DMS79 treated with DMSO at 0.1 percent for 48 hours (cell line): ENCODE measurements at regions not wholly inside any gene's neighbourhood (a gene's known extent, or its start where the extent isn't known, plus 50 kb on each side); places are given as distances from the start of the nearest gene placed in this dataset.

Experiments used
- DNase-seq: peaks from one replicate; lab custom pipeline; 2025; lab: John Stamatoyannopoulos, UW

DNA sequence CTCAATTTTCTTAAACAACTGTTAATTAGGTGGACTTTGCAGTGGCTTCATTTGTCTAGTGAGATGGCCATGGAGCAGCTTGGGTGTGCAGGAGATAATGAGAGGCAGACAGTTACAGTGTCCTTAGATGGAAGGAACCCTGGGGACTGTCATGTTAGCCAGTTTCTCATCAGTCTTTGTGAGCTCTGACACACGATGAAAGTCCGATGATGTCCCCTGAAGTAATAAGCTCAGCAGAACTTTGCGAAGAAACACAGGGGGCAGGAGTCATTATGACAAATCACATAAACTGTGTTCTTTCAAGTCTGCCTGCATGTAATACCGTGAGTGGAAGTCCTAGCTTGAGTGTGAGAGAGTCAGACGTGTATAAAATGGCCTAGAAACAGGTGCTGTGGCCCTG lies 201.8 kb downstream of the DRD1 start:
- DNase-seq, result no peak

DNA sequence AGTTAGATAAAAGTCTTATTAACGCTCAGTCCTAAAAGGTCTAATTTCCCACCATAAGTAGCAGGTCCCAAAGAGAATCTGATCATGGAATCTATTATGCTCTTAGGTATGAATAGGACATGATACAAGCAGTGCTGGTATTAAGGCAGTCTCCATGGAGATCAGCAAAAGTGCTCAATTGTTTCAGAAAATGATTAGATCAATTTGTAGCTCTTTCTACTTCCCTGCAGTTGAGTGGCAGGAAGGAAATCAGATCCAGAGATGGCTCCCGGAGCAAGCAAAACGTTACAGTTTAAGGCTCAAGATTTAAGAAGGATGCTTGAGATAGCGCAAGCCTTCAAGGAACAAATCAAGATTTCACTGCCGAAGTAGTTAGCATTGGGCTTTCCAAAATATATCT lies 205.7 kb downstream of the DRD1 start:
- no peak for DNase-seq

DNA sequence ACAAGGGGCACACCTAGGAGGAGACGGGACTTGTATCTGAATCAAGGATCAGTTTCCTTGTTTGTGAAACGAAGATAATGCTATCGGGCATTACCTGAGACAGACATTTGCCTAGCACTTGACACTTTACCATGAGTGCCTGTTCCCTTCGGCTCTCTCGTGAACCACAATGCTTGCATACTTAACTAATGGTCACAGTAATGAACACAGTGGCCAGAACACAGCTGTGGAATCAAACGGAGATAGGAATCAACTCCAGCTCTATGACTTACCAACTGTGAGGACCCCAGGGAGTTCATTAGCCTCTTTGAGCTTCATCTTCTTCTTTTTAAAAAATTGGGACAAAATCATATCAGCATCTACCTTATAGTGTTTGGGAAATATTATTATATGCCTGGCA lies 207.8 kb downstream of the DRD1 start:
- DNase-seq, result no peak

DNA sequence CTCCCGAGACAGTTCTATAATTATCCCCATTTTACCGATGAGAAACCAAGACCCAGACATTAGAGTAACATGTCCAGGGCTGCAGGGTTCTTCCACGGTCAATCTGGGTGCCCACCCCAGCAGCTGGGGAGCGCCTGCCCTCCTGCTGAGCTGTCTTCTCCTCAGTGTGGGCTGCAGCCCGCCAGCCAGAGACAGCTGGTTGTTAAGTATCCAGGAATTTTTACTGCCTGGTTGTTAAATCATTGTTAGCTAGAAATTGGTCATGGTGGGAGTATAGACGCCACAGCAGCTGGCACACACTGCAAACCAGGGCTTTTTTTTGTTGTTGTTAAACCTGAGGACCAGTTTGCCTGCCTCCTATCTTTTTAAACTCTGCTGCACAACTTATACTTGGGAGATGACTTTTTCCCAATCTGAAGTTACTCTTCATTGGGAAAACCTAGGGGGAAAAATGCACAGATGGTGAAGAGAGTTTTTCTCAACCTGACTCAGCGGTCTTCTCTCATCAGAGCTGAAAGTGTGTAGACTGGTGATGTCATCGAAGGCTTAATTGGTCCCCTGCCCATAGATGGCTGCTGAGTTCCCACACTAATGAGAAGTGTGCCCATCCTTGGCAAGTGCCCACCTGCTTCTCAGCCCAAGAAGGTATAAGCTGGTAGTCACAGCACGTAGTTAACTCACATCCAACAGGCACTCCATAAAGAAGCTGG lies 208.6 kb downstream of the DRD1 start:
- no peak for DNase-seq

GRCh38 chr5:175230299-175230698 lies 213.7 kb downstream of the DRD1 start:
- no peak for DNase-seq

- DNase-seq, result no peak
Measured at GRCh38 chr5:175226506-175226905, 217.5 kb downstream of the DRD1 start.

DNA sequence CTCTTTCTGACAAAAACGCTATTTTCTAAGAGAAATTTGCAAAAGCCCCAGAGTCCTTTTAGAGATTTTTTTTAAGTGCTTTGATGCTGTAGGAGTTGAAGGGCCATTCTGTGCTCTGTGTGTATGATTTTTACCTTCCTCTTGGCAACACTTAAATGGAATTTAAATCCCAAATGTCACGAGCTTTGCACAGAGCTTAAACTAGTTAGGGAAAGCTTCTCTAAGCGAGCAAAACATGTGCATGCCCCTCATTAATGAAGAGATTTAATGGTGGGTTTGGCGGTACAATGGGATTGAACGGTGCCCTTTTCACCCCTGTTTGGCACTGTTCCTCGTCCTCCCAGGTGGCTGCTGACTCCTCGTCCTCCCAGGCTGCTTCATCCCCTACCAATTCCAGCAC lies 220.7 kb downstream of the DRD1 start:
- DNase-seq, result no peak

DNA sequence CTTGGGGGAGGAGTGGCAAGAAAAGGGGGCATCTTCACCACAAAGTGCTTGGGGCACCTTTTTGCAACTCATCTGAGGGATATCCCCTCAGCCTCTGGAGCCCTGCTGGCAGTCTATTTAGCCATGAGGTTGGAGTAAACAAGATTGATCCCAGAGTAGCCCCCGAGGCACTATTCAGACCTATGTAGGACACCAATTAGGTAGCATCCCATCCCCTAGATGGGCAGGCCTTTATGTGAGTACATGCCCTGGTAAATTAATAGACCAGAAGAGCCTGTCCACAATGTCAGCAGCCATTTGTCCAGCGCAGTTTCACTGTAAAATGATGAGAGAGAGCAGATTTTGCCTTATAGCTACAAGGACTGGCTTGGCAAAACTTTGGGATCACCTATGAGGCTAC lies 221.4 kb downstream of the DRD1 start:
- DNase-seq, result no peak

DNA sequence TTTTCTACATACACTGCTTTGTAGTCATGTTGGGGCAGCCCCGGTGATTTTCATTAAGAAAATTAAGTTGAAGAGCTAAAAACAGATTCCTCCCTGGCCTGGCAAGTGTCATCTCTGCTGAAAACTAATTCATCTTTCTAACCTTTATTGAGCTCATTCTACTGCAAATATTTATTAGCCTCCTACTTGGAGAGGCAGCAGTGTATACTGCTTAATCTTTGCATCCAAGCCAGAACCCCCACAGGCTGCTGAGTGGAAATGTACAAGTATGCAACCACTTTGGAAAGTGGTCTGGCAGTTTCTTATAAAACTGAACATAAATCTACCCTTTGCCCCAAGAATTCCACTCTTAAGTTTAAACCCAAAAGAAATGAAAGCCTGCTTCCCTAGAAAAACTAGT lies 223.4 kb downstream of the DRD1 start:
- no peak for DNase-seq

DNA sequence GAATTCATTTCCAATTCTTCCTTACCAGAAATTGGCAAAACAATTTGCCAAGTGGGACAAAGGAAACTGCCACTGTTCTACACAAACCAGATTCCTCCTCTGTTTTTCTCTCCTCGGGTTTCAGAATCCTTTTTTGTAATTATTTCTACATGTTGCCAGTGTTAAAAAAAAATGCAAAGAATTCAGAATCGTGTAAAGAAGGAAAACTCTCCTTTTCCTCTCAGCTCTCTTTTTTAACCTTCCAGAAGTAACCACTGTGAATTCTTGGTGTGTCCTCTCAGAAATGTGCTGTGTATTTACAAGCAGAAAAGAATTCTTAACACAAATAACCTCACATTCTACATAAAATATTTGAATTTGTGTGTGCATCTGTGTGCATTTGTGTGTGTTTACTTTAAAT lies 224.6 kb downstream of the DRD1 start:
- no peak for DNase-seq

- DNase-seq, result no peak
Measured at GRCh38 chr5:175216991-175217390, 227.0 kb downstream of the DRD1 start.

GRCh38 chr5:175215906-175216305 lies 228.1 kb downstream of the DRD1 start:
- no peak for DNase-seq

- DNase-seq, result no peak
Measured at GRCh38 chr5:175214152-175214551, 229.8 kb downstream of the DRD1 start.

- DNase-seq, result no peak
Measured at GRCh38 chr5:175211956-175212756, 231.8 kb downstream of the DRD1 start.

- no peak for DNase-seq
Measured at GRCh38 chr5:175207321-175208040, 236.5 kb downstream of the DRD1 start.

GRCh38 chr5:175206669-175207068 lies 237.3 kb downstream of the DRD1 start:
- no peak for DNase-seq

DNA sequence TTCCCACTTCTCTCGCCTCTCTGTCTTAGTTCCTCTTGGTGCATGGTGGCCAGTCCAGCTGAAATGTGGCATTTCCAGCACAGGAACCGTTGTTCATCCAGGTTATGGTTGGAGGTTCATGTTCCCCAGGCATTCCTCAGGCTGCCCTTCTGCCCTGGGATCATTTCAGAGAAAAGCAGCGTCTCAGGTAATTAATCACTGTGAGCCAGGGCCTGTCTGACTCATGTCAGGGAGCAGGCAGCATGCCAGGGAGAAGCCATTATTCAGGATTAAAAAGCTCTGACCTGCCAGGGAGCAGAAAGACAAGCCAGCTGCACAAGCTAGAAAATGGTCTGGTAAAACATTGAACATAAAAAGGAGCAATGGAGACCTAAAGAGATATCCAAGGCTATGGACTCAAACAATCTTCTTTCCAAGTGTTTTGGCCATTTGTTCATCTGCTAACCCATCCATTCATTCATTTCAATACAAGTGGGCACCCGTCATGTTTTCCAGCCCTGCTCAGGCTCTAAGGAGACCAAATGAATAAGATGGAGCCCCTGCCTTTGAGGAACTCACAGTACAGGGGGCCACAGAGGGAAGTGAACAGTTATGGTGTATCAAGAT lies 241.4 kb downstream of the DRD1 start:
- DNase-seq, result peak; percentile 3

GRCh38 chr5:175201393-175201792 lies 242.6 kb downstream of the DRD1 start:
- DNase-seq, result no peak

DNA sequence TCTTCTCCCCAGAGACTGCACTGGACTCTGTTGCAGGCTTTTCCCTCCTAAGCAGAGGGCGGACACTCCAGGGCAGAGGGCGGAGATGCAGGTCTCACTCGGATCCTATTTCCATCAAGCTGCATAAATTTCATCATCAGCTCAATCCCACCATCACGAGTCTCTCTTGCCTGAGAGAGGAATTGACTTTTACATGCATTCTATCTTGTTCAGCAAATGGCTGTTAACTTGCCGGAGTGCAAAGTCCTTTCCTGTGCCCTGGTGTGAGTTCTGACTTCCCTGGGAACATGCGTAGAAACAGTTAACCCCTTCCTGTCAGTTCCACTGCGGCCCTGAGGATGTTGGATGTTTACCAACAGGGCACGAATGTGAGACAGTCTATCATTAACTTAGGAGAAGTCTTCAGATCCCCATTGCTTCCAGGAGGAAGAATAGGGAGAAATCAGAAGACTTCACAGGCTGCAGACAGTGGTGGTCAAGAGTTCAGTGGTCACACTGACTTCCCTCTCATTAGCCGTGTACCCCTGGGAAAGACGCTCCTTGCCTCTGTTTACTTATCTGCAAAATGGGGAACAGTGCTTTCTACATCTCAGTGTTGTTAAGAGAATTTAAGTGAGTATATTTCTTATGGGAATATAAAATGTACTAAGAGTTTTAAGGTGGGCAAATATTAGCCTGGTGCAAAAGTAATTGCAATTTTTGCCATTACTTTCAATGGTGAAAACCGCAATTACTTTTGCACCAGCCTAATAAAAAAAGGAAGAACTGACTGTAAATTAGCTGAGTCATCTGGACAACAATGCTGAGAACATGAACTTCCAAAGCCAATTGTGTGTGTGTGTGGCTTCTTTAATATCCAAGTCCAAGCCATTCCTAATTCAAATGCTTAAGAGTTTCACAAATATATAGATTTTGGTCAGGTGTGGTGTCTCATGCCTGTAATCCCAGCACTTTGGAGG lies 248.0 kb downstream of the DRD1 start:
- DNase-seq, result no peak

DNA sequence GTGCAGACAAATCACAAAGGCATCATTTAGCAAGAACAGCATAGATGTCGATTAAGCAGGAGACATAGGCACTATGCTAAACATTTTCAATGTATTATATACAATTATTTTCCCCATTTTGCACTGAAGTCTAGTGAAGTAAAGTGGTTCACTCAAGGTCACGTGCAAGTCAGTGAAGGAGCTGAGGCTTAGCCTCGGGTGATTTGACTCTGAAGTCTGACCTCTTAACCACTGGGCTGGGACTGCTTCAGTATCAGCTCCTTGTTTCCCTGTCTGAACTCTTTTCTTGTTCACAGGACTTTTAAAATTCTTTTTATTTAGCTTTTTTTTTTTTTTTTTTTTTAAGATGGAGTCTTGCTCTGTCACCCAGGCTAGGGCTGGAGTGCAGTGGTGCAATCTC lies 262.7 kb downstream of the DRD1 start:
- no peak for DNase-seq

DNA sequence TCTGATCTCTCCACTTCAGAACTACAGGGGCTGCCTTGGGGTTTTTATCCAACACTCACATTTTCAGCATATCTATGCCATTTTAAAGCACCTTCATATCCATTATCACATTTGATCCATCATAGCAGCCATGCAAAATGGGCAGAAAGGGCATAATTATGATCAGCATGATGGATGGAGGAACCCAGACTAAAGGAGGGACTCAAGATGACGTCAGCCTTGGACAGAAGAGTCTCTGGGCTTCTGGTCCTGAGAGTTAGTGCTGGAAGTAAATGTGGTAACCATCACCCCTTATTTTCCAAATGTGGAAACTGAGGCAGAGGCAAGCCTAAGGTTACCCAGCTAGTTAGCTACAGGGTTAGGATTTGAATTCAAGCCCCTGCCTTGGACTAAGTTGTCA lies 273.1 kb downstream of the DRD1 start:
- DNase-seq, result no peak
